ENCODE measurements at regions not wholly inside any gene's neighbourhood (a gene's known extent, or its start where the extent isn't known, plus 50 kb on each side); places are given as distances from the start of the nearest gene placed in this dataset.
A peak's percentile ranks its signal among the peaks of the same experiment; 100 is the strongest.

GRCh38 chr6:84618046-84618752 is 146.2 kb downstream of the TBX18 start:
- peak; percentile 63 for DNase-seq (ENCODE audit: low read depth)
- in situ Hi-C loops (cut with HindIII; ENCODE audit: low sequenced_read_pairs) = no loop called here
- no peak for TF ChIP-seq CTCF (IDR thresholded peaks at IDR 0.05; ENCODE audit: low read depth, low read length, missing control alignments)
- H3K4me3 ChIP-seq (ENCODE audit: low read depth, low read length) = no peak overlapping the region

- in situ Hi-C loops (cut with HindIII; ENCODE audit: low sequenced_read_pairs) = no loop called here
- H3K4me3 ChIP-seq (ENCODE audit: low read depth, low read length) = no peak overlapping the region
- no peak for TF ChIP-seq CTCF (IDR thresholded peaks at IDR 0.05; ENCODE audit: low read depth, low read length, missing control alignments)
- DNase-seq (ENCODE audit: low read depth) = no peak
These were observed 148.4 kb downstream of the TBX18 start for GRCh38 chr6:84615987-84616386.

- no peak for TF ChIP-seq CTCF (IDR thresholded peaks at IDR 0.05; ENCODE audit: low read depth, low read length, missing control alignments)
- DNase-seq (ENCODE audit: low read depth) = no peak
- in situ Hi-C loops (cut with HindIII; ENCODE audit: low sequenced_read_pairs) = no loop called here
- no peak overlapping the region for H3K4me3 ChIP-seq (ENCODE audit: low read depth, low read length)
These were observed 149.1 kb downstream of the TBX18 start for GRCh38 chr6:84615113-84615850.

- DNase-seq (ENCODE audit: low read depth) = no peak
- H3K4me3 ChIP-seq (ENCODE audit: low read depth, low read length) = no peak overlapping the region
- TF ChIP-seq CTCF (IDR thresholded peaks at IDR 0.05; ENCODE audit: low read depth, low read length, missing control alignments) = no peak
- in situ Hi-C loops (cut with HindIII; ENCODE audit: low sequenced_read_pairs) = no loop called here
These were observed 157.5 kb downstream of the TBX18 start for GRCh38 chr6:84606860-84607259.

GRCh38 chr6:84605298-84605697 is 159.1 kb downstream of the TBX18 start:
- in situ Hi-C loops (cut with HindIII; ENCODE audit: low sequenced_read_pairs) = no loop called here
- TF ChIP-seq CTCF (IDR thresholded peaks at IDR 0.05; ENCODE audit: low read depth, low read length, missing control alignments) = no peak
- H3K4me3 ChIP-seq (ENCODE audit: low read depth, low read length) = no peak overlapping the region
- no peak for DNase-seq (ENCODE audit: low read depth)

- TF ChIP-seq CTCF (IDR thresholded peaks at IDR 0.05; ENCODE audit: low read depth, low read length, missing control alignments) = no peak
- in situ Hi-C loops (cut with HindIII; ENCODE audit: low sequenced_read_pairs) = no loop called here
- no peak overlapping the region for H3K4me3 ChIP-seq (ENCODE audit: low read depth, low read length)
- DNase-seq (ENCODE audit: low read depth) = no peak
These were observed 163.0 kb downstream of the TBX18 start for GRCh38 chr6:84601366-84601765.
